ENCODE measurements at regions not wholly inside any gene's neighbourhood (a gene's known extent, or its start where the extent isn't known, plus 50 kb on each side); places are given as distances from the start of the nearest gene placed in this dataset.

DNA sequence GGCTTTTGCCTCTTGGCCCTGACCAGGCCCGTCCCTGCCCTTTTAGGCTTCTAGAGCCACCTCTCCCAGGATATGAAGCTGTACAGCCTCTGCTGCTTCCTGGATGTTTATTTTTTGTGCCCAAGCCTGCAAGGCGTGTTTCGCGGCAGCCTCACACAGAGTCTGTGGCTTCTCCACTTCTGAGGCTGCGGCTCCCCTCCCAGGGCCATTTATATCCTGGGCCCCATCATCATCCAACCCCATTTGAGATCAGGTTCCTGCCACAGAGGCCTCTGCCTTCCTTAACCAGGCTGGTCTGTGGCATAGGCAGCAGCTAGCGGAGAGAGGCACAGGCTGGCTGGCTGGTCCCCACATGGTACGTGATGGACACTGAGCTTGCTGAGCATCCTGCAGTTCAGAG lies 114.1 kb upstream of the PWP1 start:
- TF ChIP-seq GLIS3 (CRISPR knock-in tag; IDR thresholded peaks at IDR 0.05) (no peak), OSR1 (CRISPR knock-in tag; IDR thresholded peaks at IDR 0.05) (no peak), ESRRG (CRISPR knock-in tag; IDR thresholded peaks at IDR 0.05) (no peak), RARB (CRISPR knock-in tag; IDR thresholded peaks at IDR 0.05) (no peak), TOX (CRISPR knock-in tag; IDR thresholded peaks at IDR 0.05; ENCODE audit: borderline replicate concordance) (no peak), ZFP3 (CRISPR knock-in tag; IDR thresholded peaks at IDR 0.05) (no peak)
- TF ChIP-seq, protein P1, sequence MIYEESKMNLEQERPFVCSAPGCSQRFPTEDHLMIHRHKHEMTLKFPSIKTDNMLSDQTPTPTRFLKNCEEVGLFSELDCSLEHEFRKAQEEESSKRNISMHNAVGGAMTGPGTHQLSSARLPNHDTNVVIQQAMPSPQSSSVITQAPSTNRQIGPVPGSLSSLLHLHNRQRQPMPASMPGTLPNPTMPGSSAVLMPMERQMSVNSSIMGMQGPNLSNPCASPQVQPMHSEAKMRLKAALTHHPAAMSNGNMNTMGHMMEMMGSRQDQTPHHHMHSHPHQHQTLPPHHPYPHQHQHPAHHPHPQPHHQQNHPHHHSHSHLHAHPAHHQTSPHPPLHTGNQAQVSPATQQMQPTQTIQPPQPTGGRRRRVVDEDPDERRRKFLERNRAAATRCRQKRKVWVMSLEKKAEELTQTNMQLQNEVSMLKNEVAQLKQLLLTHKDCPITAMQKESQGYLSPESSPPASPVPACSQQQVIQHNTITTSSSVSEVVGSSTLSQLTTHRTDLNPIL (CRISPR knock-in tag; IDR thresholded peaks at IDR 0.05; ENCODE audit: low read depth), result no peak
